IMR-90 (cell line): ENCODE measurements at regions not wholly inside any gene's neighbourhood (a gene's known extent, or its start where the extent isn't known, plus 50 kb on each side); places are given as distances from the start of the nearest gene placed in this dataset.

ENCODE experiments used
- ATAC-seq: fragments of 200-7000 bp; cut with Tn5 transposase; 2 replicates; pipeline ENCODE4 v1.9.1; 2020; ENCODE audit warnings: low read depth, mild to moderate bottlenecking, moderate library complexity
- BruUV-seq: library from RNA; stranded (reverse); fragments of 400-500 nt; replicated peaks from 2 replicates; lab custom pipeline; 2021; lab: Mats Ljungman, UMichigan
- CTCF ChIA-PET: fragments of 300-600 bp; formaldehyde crosslinking; extraction: SDS; loops from one replicate; lab custom pipeline; 2021; ENCODE audit warnings: antibody characterized with exemption; lab: Yijun Ruan, JAX
- POLR2A ChIA-PET: fragments of 300-600 bp; sonication (Branson Sonifier 250); formaldehyde crosslinking; loops from one replicate; lab custom pipeline; 2022; ENCODE audit warnings: antibody characterized with exemption; ENCODE audit not compliant: unreplicated experiment; lab: Charles Lee
- DNase-seq: peaks from one replicate; pipeline ENCODE4 v3.0.0; 2013
- H2AFZ ChIP-seq: replicated peaks from 2 replicates; pipeline ENCODE3; 2013; ENCODE audit warnings: low read length, mild to moderate bottlenecking; ENCODE audit not compliant: poor library complexity
- H2AK5ac ChIP-seq: 2 replicates; pipeline ENCODE4 v1.6.1; 2013; ENCODE audit warnings: low read depth, low read length, inconsistent platforms
- H2AK9ac ChIP-seq: replicated peaks from 2 replicates; pipeline ENCODE3; 2013; ENCODE audit warnings: mild to moderate bottlenecking, low read depth, low read length, moderate library complexity; ENCODE audit not compliant: poor library complexity
- H2BK120ac ChIP-seq: 2 replicates; pipeline ENCODE4 v1.6.1; 2013; ENCODE audit warnings: low read depth, low read length, inconsistent platforms
- H2BK15ac ChIP-seq: 3 replicates; pipeline ENCODE4 v1.6.1; 2013; ENCODE audit warnings: low read depth, low read length, inconsistent platforms
- H2BK20ac ChIP-seq: 2 replicates; pipeline ENCODE4 v1.6.1; 2013; ENCODE audit warnings: low read depth, mild to moderate bottlenecking, inconsistent platforms, low read length, moderate library complexity
- H2BK5ac ChIP-seq: 2 replicates; pipeline ENCODE4 v1.6.1; 2013; ENCODE audit warnings: mild to moderate bottlenecking, low read depth, low read length, inconsistent platforms; ENCODE audit not compliant: poor library complexity, severe bottlenecking
- H3K14ac ChIP-seq: replicated peaks from 2 replicates; pipeline ENCODE4 v1.6.1; 2013; ENCODE audit warnings: low read depth, low read length, inconsistent platforms
- H3K18ac ChIP-seq: 2 replicates; pipeline ENCODE4 v1.6.1; 2013; ENCODE audit warnings: low read depth, low read length, control low read depth
- H3K23ac ChIP-seq: 2 replicates; pipeline ENCODE4 v1.6.1; 2013; ENCODE audit warnings: low read depth, low read length, inconsistent platforms
- H3K27ac ChIP-seq: 2 replicates; pipeline ENCODE4 v1.5.1; 2013; ENCODE audit warnings: mild to moderate bottlenecking, control low read depth, low read length; ENCODE audit not compliant: insufficient read depth
- H3K27me3 ChIP-seq: 2 replicates; pipeline ENCODE4 v1.6.1; 2013; ENCODE audit warnings: low read length; ENCODE audit not compliant: control insufficient read depth, insufficient read depth
- H3K36me3 ChIP-seq: 2 replicates; pipeline ENCODE4 v1.6.1; 2013; ENCODE audit warnings: low read length, mixed read lengths; ENCODE audit not compliant: control insufficient read depth, insufficient read depth
- H3K4ac ChIP-seq: 2 replicates; pipeline ENCODE4 v1.6.1; 2013; ENCODE audit warnings: low read depth, low read length, inconsistent platforms
- H3K4me1 ChIP-seq: 2 replicates; pipeline ENCODE4 v1.6.1; 2013; ENCODE audit warnings: low read length, mixed read lengths; ENCODE audit not compliant: control insufficient read depth, insufficient read depth
- H3K4me2 ChIP-seq: 2 replicates; pipeline ENCODE4 v1.6.1; 2013; ENCODE audit warnings: low read depth, mild to moderate bottlenecking, control low read depth, low read length, moderate library complexity
- H3K4me3 ChIP-seq: 2 replicates; pipeline ENCODE4 v1.5.1; 2013; ENCODE audit warnings: low read depth, mild to moderate bottlenecking, control low read depth, low read length, moderate library complexity; ENCODE audit not compliant: insufficient read depth
- H3K56ac ChIP-seq: 2 replicates; pipeline ENCODE4 v1.6.1; 2013; ENCODE audit warnings: low read length, inconsistent platforms; ENCODE audit not compliant: insufficient read depth; ENCODE audit errors: extremely low read depth
- H3K79me1 ChIP-seq, 2 experiments: 2 replicates each; pipeline ENCODE4 v1.6.1; 2013; ENCODE audit warnings: low read length in 2 of 2, inconsistent platforms in 1 of 2, low read depth in 1 of 2
- H3K9ac ChIP-seq: 2 replicates; pipeline ENCODE4 v1.6.1; 2013; ENCODE audit warnings: low read depth, low read length, control low read depth
- H3K9me1 ChIP-seq: 2 replicates; pipeline ENCODE4 v1.6.1; 2013; ENCODE audit warnings: low read length, inconsistent platforms; ENCODE audit not compliant: insufficient read depth
- H3K9me3 ChIP-seq: 2 replicates; pipeline ENCODE4 v1.6.1; 2013; ENCODE audit warnings: low read length; ENCODE audit not compliant: control insufficient read depth, insufficient read depth
- H4K20me1 ChIP-seq: 2 replicates; pipeline ENCODE4 v1.6.1; 2013; ENCODE audit warnings: low read length, inconsistent platforms; ENCODE audit not compliant: insufficient read depth
- H4K5ac ChIP-seq: 2 replicates; pipeline ENCODE4 v1.6.1; 2013; ENCODE audit warnings: mild to moderate bottlenecking, low read depth, low read length, control low read depth
- H4K8ac ChIP-seq, 2 experiments: 2 replicates each; pipeline ENCODE4 v1.6.1; 2013; ENCODE audit warnings: low read depth in 2 of 2, low read length in 2 of 2, control low read depth in 1 of 2, inconsistent platforms in 1 of 2
- H4K91ac ChIP-seq: 2 replicates; pipeline ENCODE4 v1.6.1; 2013; ENCODE audit warnings: low read depth, low read length, inconsistent platforms; ENCODE audit not compliant: insufficient read depth
- BHLHE40 ChIP-seq: fragments of 150-350 bp; IDR thresholded peaks from 2 replicates; pipeline ENCODE4 v1.6.1; 2016; ENCODE audit warnings: mild to moderate bottlenecking, low read depth, low read length
- CEBPB ChIP-seq: IDR thresholded peaks from 2 replicates; pipeline ENCODE4 v1.6.1; 2012; ENCODE audit warnings: low read depth, low read length, improper control_type of control experiment
- CHD1 ChIP-seq: IDR thresholded peaks from 2 replicates; pipeline ENCODE4 v1.6.1; 2012; ENCODE audit warnings: low read depth, low read length, improper control_type of control experiment
- FOS ChIP-seq: fragments of 150-350 bp; IDR thresholded peaks from 2 replicates; pipeline ENCODE4 v1.6.1; 2016; ENCODE audit warnings: low read depth, low read length
- MAFK ChIP-seq: IDR thresholded peaks from 2 replicates; pipeline ENCODE4 v1.6.1; 2012; ENCODE audit warnings: low read depth, low read length, improper control_type of control experiment
- MAZ ChIP-seq: IDR thresholded peaks from 2 replicates; pipeline ENCODE4 v1.6.1; 2012; ENCODE audit warnings: low read depth, mild to moderate bottlenecking, low read length, improper control_type of control experiment, moderate library complexity, borderline replicate concordance
- MXI1 ChIP-seq: IDR thresholded peaks from 2 replicates; pipeline ENCODE4 v1.6.1; 2012; ENCODE audit warnings: low read depth, mild to moderate bottlenecking, low read length, moderate library complexity, borderline replicate concordance
- NFE2L2 ChIP-seq: fragments of 150-350 bp; IDR thresholded peaks from 2 replicates; pipeline ENCODE4 v1.6.1; 2016; ENCODE audit warnings: low read depth, mild to moderate bottlenecking, low read length
- POLR2A ChIP-seq: IDR thresholded peaks from 2 replicates; pipeline ENCODE4 v1.6.1; 2012; ENCODE audit warnings: mild to moderate bottlenecking, low read depth, low read length
- RAD21 ChIP-seq: IDR thresholded peaks from 2 replicates; pipeline ENCODE4 v1.6.1; 2012; ENCODE audit warnings: low read length, improper control_type of control experiment
- RCOR1 ChIP-seq: IDR thresholded peaks from 2 replicates; pipeline ENCODE4 v1.6.1; 2012; ENCODE audit warnings: mild to moderate bottlenecking, low read length, improper control_type of control experiment; ENCODE audit not compliant: insufficient replicate concordance
- RFX5 ChIP-seq: IDR thresholded peaks from 2 replicates; pipeline ENCODE4 v1.8.0; 2012; ENCODE audit warnings: low read depth, mild to moderate bottlenecking, low read length, moderate library complexity
- SMC3 ChIP-seq: fragments of 150-350 bp; IDR thresholded peaks from 2 replicates; pipeline ENCODE4 v1.6.1; 2016; ENCODE audit warnings: low read depth, mild to moderate bottlenecking, antibody characterized with exemption, low read length, moderate library complexity
- WGBS, 2 experiments: methylation state at CpG; one replicate each; pipeline versions ENCODE4 v1.1.5 to v1.1.7; 2013; ENCODE audit warnings: missing lambda C conversion rate in 2 of 2; ENCODE audit not compliant: insufficient read length in 1 of 2; ENCODE audit errors: extremely low coverage in 2 of 2; 5-methylcytosine and 5-hydroxymethylcytosine counted together
- dilution Hi-C: fragments of 300-500 bp; cut with HindIII; formaldehyde crosslinking; loops from one replicate; pipeline ENCODE4 v1.14.3; 2018; ENCODE audit warnings: low sequenced_read_pairs; ENCODE audit not compliant: unreplicated experiment
- in situ Hi-C: fragments of 300-500 bp; cut with MboI; formaldehyde crosslinking; loops from 3 replicates; pipeline ENCODE4 v1.14.3; 2019; ENCODE audit warnings: low sequenced_read_pairs, inconsistent platforms, mixed read lengths
- intact Hi-C: fragments of 100-400 bp; cut with micrococcal nuclease; formaldehyde crosslinking; loops from 2 replicates; pipeline ENCODE4 v1.10.0; 2022
- TF ChIP-seq, protein P1 (sequence below): fragments of 150-350 bp; IDR thresholded peaks from 2 replicates; pipeline ENCODE4 v1.6.1; 2016; ENCODE audit warnings: low read depth, mild to moderate bottlenecking, low read length, moderate library complexity, borderline replicate concordance
- TF ChIP-seq, protein P2 (sequence below): fragments of 150-350 bp; IDR thresholded peaks from 2 replicates; pipeline ENCODE4 v1.6.1; 2017; ENCODE audit warnings: mild to moderate bottlenecking, antibody characterized with exemption, low read length, low read depth
- TF ChIP-seq, protein P3 (sequence below): conservative IDR thresholded peaks from 2 replicates; pipeline ENCODE4 v1.5.1; 2012; ENCODE audit warnings: mild to moderate bottlenecking, low read depth, low read length, improper control_type of control experiment

DNA sequence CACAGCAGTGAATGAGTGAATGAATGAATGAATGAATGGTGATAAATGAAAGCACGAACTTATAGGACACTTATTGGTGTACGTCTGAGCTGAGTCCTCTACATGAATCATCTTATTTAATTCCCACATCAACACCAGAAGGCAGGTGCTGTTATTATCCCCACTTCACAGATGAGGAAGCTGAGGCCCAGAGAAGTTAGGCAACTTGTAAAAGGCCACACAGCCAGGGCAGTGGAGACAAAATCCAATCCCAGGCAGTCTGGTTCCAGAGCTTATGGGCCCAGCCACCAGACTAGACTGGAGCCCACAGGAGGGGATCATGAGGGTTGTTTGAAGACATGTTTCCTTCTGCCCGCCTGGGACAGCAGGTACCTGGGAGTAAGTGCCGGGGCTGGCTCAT is 364.0 kb downstream of the MN1 start:
- H2BK120ac ChIP-seq: no peak overlapping the region
- H3K36me3 ChIP-seq: no peaks in the 10 kb centered on the region
- H2BK15ac ChIP-seq: no peak overlapping the region
- no peak overlapping the region for H4K91ac ChIP-seq
- peaks cover 2% of the 10 kb centered on the region; the same call in 1 of the 2 replicates for H3K4me1 ChIP-seq
- H3K9ac ChIP-seq: no peak overlapping the region
- intact Hi-C loops: no loop called here
- H2AK9ac ChIP-seq: peak overlapping the region; percentile 25
- no peak overlapping the region for H2AK5ac ChIP-seq
- TF ChIP-seq MAZ: no peak
- no peak for TF ChIP-seq RCOR1
- TF ChIP-seq FOS: no peak
- no peak for TF ChIP-seq SMC3
- TF ChIP-seq RAD21: no peak
- TF ChIP-seq, protein P1, sequence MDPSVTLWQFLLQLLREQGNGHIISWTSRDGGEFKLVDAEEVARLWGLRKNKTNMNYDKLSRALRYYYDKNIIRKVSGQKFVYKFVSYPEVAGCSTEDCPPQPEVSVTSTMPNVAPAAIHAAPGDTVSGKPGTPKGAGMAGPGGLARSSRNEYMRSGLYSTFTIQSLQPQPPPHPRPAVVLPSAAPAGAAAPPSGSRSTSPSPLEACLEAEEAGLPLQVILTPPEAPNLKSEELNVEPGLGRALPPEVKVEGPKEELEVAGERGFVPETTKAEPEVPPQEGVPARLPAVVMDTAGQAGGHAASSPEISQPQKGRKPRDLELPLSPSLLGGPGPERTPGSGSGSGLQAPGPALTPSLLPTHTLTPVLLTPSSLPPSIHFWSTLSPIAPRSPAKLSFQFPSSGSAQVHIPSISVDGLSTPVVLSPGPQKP: no peak
- TF ChIP-seq POLR2A: no peak
- TF ChIP-seq MXI1: no peak
- TF ChIP-seq NFE2L2: no peak
- TF ChIP-seq, protein P2, sequence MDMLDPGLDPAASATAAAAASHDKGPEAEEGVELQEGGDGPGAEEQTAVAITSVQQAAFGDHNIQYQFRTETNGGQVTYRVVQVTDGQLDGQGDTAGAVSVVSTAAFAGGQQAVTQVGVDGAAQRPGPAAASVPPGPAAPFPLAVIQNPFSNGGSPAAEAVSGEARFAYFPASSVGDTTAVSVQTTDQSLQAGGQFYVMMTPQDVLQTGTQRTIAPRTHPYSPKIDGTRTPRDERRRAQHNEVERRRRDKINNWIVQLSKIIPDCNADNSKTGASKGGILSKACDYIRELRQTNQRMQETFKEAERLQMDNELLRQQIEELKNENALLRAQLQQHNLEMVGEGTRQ: no peak
- no peak for TF ChIP-seq MAFK
- TF ChIP-seq RFX5: no peak
- no peak for TF ChIP-seq CEBPB
- no peak for TF ChIP-seq BHLHE40
- no peak for TF ChIP-seq CHD1
- TF ChIP-seq, protein P3, sequence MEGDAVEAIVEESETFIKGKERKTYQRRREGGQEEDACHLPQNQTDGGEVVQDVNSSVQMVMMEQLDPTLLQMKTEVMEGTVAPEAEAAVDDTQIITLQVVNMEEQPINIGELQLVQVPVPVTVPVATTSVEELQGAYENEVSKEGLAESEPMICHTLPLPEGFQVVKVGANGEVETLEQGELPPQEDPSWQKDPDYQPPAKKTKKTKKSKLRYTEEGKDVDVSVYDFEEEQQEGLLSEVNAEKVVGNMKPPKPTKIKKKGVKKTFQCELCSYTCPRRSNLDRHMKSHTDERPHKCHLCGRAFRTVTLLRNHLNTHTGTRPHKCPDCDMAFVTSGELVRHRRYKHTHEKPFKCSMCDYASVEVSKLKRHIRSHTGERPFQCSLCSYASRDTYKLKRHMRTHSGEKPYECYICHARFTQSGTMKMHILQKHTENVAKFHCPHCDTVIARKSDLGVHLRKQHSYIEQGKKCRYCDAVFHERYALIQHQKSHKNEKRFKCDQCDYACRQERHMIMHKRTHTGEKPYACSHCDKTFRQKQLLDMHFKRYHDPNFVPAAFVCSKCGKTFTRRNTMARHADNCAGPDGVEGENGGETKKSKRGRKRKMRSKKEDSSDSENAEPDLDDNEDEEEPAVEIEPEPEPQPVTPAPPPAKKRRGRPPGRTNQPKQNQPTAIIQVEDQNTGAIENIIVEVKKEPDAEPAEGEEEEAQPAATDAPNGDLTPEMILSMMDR: no peak
- no peak overlapping the region for H3K14ac ChIP-seq
- no peak overlapping the region for H3K27ac ChIP-seq
- H4K20me1 ChIP-seq: no peaks in the 10 kb centered on the region
- no peaks in the 10 kb centered on the region for H3K9me3 ChIP-seq
- in situ Hi-C loops: no loop called here
- no peak overlapping the region for H3K4me2 ChIP-seq
- WGBS, 2 experiments: 100% methylated on average over 1 of the region's 4 CpGs; no CpG with 5 or more reads in 1 of the 2 experiments
- H3K23ac ChIP-seq: no peak overlapping the region
- H2BK20ac ChIP-seq: no peak overlapping the region
- H3K9me1 ChIP-seq: no peaks in the 10 kb centered on the region
- no peak overlapping the region for H3K4me3 ChIP-seq
- DNase-seq (no peak), ATAC-seq (no peak)
- H3K79me1 ChIP-seq: no peaks in the 10 kb centered on the region
- no peak overlapping the region for H3K56ac ChIP-seq
- no peak overlapping the region for H4K5ac ChIP-seq
- H3K18ac ChIP-seq: no peak overlapping the region
- H3K27me3 ChIP-seq: peaks cover 21% of the 10 kb centered on the region; the same call in 1 of the 2 replicates
- H4K8ac ChIP-seq: no peak overlapping the region
- BruUV-seq: no TSS peak
- POLR2A ChIA-PET: interaction anchor here (0.6 kb wide), 1 partner anchor 11 kb away, joined by 3 read pairs; no protein-coding TSS in a partner anchor
- dilution Hi-C loops: no loop called here
- CTCF ChIA-PET: no interaction called here
- H2AFZ ChIP-seq: peak overlapping the region; percentile 36
- H3K4ac ChIP-seq: no peak overlapping the region
- H2BK5ac ChIP-seq: no peak overlapping the region
